GM12874 (cell line): ENCODE measurements at regions not wholly inside any gene's neighbourhood (a gene's known extent, or its start where the extent isn't known, plus 50 kb on each side); places are given as distances from the start of the nearest gene placed in this dataset.

Source experiments
- CTCF ChIP-seq: IDR thresholded peaks from 2 replicates; pipeline ENCODE4 v1.5.1; 2011; ENCODE audit warnings: low read depth, mild to moderate bottlenecking, control low read depth, low read length, moderate library complexity; ENCODE audit not compliant: insufficient read depth

- no peak for TF ChIP-seq CTCF
Measured at GRCh38 chr4:89582756-89583505, 254.0 kb downstream of the SNCA start.

- TF ChIP-seq CTCF: no peak
Measured at GRCh38 chr4:89579771-89580170, 257.2 kb downstream of the SNCA start.

GRCh38 chr4:89576246-89576645 lies 260.7 kb downstream of the SNCA start:
- TF ChIP-seq CTCF: no peak

- TF ChIP-seq CTCF: no peak
Measured at GRCh38 chr4:89575840-89576239, 261.1 kb downstream of the SNCA start.

- TF ChIP-seq CTCF: no peak
Measured at GRCh38 chr4:89574176-89574575, 262.8 kb downstream of the SNCA start.

- no peak for TF ChIP-seq CTCF
Measured at GRCh38 chr4:89573656-89574055, 263.3 kb downstream of the SNCA start.

- no peak for TF ChIP-seq CTCF
Measured at GRCh38 chr4:89572224-89572858, 264.6 kb downstream of the SNCA start.
